ENCODE measurements at regions not wholly inside any gene's neighbourhood (a gene's known extent, or its start where the extent isn't known, plus 50 kb on each side); places are given as distances from the start of the nearest gene placed in this dataset.

DNA sequence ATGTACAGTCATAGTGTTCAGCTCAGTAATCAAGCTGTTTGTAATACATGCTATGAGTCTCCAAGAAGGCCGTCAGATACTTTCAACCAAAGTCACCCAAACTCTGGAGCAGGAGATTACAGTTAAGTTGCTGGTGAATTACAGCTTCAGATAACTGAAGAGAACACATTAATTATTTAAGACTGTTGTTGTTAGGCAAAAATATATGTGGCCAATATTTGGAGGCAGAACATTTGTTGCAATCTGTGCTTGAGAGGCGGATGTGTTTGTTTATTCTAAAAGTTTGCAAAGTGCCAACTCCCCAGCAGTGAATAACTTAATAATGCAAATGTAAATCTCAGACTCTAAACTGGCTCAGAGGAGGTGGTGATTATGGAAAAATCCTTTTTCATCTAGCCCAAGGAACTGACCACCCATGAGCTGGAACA, 300.7 kb upstream of the TBX3 start:
- no peaks in the 10 kb centered on the region for H3K27me3 ChIP-seq
- H3K4me3 ChIP-seq (ENCODE audit: low read depth in 1 of 2, low read length in 1 of 2): no peak overlapping the region
- H3K9me3 ChIP-seq: no peaks in the 10 kb centered on the region
- TF ChIP-seq, protein P1, sequence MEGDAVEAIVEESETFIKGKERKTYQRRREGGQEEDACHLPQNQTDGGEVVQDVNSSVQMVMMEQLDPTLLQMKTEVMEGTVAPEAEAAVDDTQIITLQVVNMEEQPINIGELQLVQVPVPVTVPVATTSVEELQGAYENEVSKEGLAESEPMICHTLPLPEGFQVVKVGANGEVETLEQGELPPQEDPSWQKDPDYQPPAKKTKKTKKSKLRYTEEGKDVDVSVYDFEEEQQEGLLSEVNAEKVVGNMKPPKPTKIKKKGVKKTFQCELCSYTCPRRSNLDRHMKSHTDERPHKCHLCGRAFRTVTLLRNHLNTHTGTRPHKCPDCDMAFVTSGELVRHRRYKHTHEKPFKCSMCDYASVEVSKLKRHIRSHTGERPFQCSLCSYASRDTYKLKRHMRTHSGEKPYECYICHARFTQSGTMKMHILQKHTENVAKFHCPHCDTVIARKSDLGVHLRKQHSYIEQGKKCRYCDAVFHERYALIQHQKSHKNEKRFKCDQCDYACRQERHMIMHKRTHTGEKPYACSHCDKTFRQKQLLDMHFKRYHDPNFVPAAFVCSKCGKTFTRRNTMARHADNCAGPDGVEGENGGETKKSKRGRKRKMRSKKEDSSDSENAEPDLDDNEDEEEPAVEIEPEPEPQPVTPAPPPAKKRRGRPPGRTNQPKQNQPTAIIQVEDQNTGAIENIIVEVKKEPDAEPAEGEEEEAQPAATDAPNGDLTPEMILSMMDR (IDR thresholded peaks at IDR 0.05): no peak
- H3K36me3 ChIP-seq: no peaks in the 10 kb centered on the region
- no peak overlapping the region for H3K27ac ChIP-seq
- H3K4me1 ChIP-seq (ENCODE audit: control insufficient read depth in 1 of 2, insufficient read depth in 1 of 2, low read depth in 1 of 2, low read length in 1 of 2): no peaks in the 10 kb centered on the region

DNA sequence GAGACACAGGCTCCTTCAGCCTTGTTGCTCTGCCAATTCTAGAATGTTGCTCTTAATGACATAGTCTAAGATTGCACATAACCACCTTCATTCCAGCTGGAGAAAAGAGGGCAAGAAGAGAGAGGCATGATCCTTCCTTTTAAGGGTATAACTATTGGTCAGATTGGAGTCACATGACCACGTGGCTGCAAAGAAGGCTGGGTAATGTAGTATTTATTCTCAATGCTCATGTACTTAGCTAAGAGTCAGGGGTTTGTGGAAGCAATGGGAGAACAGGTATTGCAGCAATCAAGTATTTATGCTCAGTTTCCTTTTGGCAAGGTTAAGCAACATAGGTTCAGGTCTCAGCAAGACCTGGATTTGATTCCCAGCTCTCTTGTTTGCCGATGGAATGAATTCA, 298.8 kb upstream of the TBX3 start:
- Histone ChIP-seq H3K4me1 (ENCODE audit: control insufficient read depth in 1 of 2, insufficient read depth in 1 of 2, low read depth in 1 of 2, low read length in 1 of 2) (no peaks in the 10 kb centered on the region), H3K4me3 (ENCODE audit: low read depth in 1 of 2, low read length in 1 of 2) (no peak overlapping the region), H3K9me3 (no peaks in the 10 kb centered on the region), H3K27ac (no peak overlapping the region), H3K36me3 (no peaks in the 10 kb centered on the region), H3K27me3 (no peaks in the 10 kb centered on the region)
- TF ChIP-seq, protein P1 (IDR thresholded peaks at IDR 0.05): no peak

DNA sequence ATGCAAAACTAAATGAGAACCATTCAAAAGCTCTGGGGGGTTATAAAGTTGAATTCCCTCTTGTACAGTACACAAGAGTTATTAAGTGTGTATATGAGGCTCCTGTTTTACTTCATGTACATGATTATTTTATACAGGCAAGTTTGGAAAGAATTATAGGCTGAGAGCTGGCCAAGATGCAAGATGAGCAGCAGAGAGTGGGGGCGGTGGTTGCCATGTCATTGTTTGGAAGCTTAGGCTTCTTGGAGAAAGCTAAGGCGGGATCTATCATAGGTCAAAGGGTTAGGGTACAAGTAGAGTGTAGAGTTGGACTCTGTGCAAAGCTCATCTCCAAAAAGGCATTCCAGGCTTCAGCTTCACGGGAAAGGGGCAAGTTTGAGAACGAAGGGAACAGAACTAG, 297.1 kb upstream of the TBX3 start:
- Histone ChIP-seq H3K4me3 (ENCODE audit: low read depth in 1 of 2, low read length in 1 of 2) (no peak overlapping the region), H3K27me3 (no peaks in the 10 kb centered on the region), H3K9me3 (no peaks in the 10 kb centered on the region), H3K4me1 (ENCODE audit: control insufficient read depth in 1 of 2, insufficient read depth in 1 of 2, low read depth in 1 of 2, low read length in 1 of 2) (no peaks in the 10 kb centered on the region), H3K36me3 (no peaks in the 10 kb centered on the region), H3K27ac (no peak overlapping the region)
- TF ChIP-seq, protein P1 (IDR thresholded peaks at IDR 0.05): no peak

DNA sequence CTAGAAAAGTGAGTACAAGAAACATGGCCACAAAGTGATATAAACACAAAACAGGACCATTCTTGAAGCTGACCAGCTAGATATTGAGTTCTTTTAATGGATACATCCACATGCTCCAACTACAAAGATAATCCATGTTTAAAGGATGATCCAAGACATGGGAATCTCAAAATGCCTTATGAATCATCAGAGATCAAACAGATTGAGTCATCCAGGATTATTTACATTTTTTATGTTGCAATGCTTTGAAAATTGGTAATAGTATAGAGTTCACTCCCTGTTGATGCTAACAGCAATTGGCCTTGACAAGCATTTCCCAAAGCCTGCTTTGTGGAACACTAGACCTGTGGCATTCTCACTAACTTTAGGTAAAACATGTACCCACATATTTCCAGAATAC, 293.0 kb upstream of the TBX3 start:
- TF ChIP-seq, protein P1 (IDR thresholded peaks at IDR 0.05): no peak

DNA sequence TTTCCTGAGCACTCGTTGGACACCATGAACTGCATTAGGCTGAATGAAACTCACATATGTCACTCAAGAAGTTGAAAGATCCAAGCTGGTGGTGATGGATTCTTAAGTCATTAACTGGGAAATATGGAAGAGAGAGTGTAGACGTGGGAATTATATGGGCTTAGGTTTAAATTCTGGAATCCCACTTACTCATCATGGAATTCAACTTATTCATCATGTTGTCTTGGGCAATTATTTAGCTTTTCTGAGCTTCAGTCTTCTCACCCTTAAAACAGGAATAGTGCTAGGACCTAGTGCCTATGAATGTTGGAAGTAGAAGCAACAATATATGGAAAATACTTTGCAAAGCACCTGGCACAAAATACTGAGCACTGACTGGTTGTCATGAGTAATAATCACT, 292.4 kb upstream of the TBX3 start:
- H3K9me3 ChIP-seq: no peaks in the 10 kb centered on the region
- no peaks in the 10 kb centered on the region for H3K4me1 ChIP-seq (ENCODE audit: control insufficient read depth in 1 of 2, insufficient read depth in 1 of 2, low read depth in 1 of 2, low read length in 1 of 2)
- no peaks in the 10 kb centered on the region for H3K36me3 ChIP-seq
- no peak overlapping the region for H3K4me3 ChIP-seq (ENCODE audit: low read depth in 1 of 2, low read length in 1 of 2)
- TF ChIP-seq, protein P1 (IDR thresholded peaks at IDR 0.05): no peak
- no peaks in the 10 kb centered on the region for H3K27me3 ChIP-seq
- H3K27ac ChIP-seq: no peak overlapping the region

More for the DNA sequence above, 293.0 kb upstream of the TBX3 start:
- Histone ChIP-seq H3K27ac (no peak overlapping the region), H3K4me3 (ENCODE audit: low read depth in 1 of 2, low read length in 1 of 2) (no peak overlapping the region), H3K4me1 (ENCODE audit: control insufficient read depth in 1 of 2, insufficient read depth in 1 of 2, low read depth in 1 of 2, low read length in 1 of 2) (no peaks in the 10 kb centered on the region), H3K9me3 (no peaks in the 10 kb centered on the region), H3K36me3 (no peaks in the 10 kb centered on the region), H3K27me3 (no peaks in the 10 kb centered on the region)
